ENCODE measurements at regions not wholly inside any gene's neighbourhood (a gene's known extent, or its start where the extent isn't known, plus 50 kb on each side); places are given as distances from the start of the nearest gene placed in this dataset.

GRCh38 chr2:121925466-121925865 is 170.0 kb downstream of the TSN start:
- TF ChIP-seq EZH2 (IDR thresholded peaks at IDR 0.05; ENCODE audit: low read depth) (no peak), CTCF (conservative IDR thresholded peaks at IDR 0.05) (no peak)

Measured in PC-9 (cell line).